Mesendoderm (in vitro differentiated cells): ENCODE measurements at regions not wholly inside any gene's neighbourhood (a gene's known extent, or its start where the extent isn't known, plus 50 kb on each side); places are given as distances from the start of the nearest gene placed in this dataset.

ENCODE experiments used
- DNase-seq: peaks from one replicate; pipeline ENCODE4 v3.0.0; 2013
- H2AK5ac ChIP-seq: 2 replicates; pipeline ENCODE4 v1.6.1; 2013; ENCODE audit warnings: low read length, inconsistent platforms
- H2BK120ac ChIP-seq: 2 replicates; pipeline ENCODE4 v1.6.1; 2013; ENCODE audit warnings: low read depth, mild to moderate bottlenecking, low read length, moderate library complexity, mixed read lengths
- H2BK15ac ChIP-seq: replicated peaks from 2 replicates; pipeline ENCODE4 v1.6.1; 2013; ENCODE audit warnings: low read depth, mild to moderate bottlenecking, moderate library complexity
- H2BK5ac ChIP-seq: 2 replicates; pipeline ENCODE4 v1.6.1; 2013; ENCODE audit warnings: low read length, inconsistent platforms
- H3K18ac ChIP-seq: 2 replicates; pipeline ENCODE4 v1.6.1; 2013; ENCODE audit warnings: mild to moderate bottlenecking, low read length, mixed read lengths
- H3K23ac ChIP-seq: one replicate; pipeline ENCODE4 v1.6.1; 2013; ENCODE audit warnings: low read length
- H3K27ac ChIP-seq: 2 replicates; pipeline ENCODE4 v1.5.1; 2013; ENCODE audit warnings: low read depth, mild to moderate bottlenecking, inconsistent platforms, low read length, moderate library complexity
- H3K27me3 ChIP-seq: 2 replicates; pipeline ENCODE4 v1.6.1; 2013; ENCODE audit warnings: low read length, control low read depth, mild to moderate bottlenecking, inconsistent platforms; ENCODE audit not compliant: insufficient read depth, poor library complexity
- H3K36me3 ChIP-seq: 2 replicates; pipeline ENCODE4 v1.6.1; 2013; ENCODE audit warnings: low read length, inconsistent platforms; ENCODE audit not compliant: control insufficient read depth, insufficient read depth
- H3K4ac ChIP-seq: one replicate; pipeline ENCODE4 v1.6.1; 2013; ENCODE audit warnings: low read depth, mild to moderate bottlenecking, low read length, moderate library complexity
- H3K4me1 ChIP-seq: 2 replicates; pipeline ENCODE4 v1.6.1; 2013; ENCODE audit warnings: low read depth, low read length, inconsistent platforms; ENCODE audit not compliant: control insufficient read depth
- H3K4me2 ChIP-seq: 2 replicates; pipeline ENCODE4 v1.6.1; 2013; ENCODE audit warnings: low read length
- H3K4me3 ChIP-seq: 2 replicates; pipeline ENCODE4 v1.5.1; 2013; ENCODE audit warnings: mild to moderate bottlenecking, low read length
- H3K56ac ChIP-seq: one replicate; pipeline ENCODE4 v1.6.1; 2013; ENCODE audit warnings: low read length
- H3K79me1 ChIP-seq: 2 replicates; pipeline ENCODE4 v1.6.1; 2013; ENCODE audit warnings: low read length, inconsistent platforms
- H3K79me2 ChIP-seq: 2 replicates; pipeline ENCODE4 v1.6.1; 2013; ENCODE audit warnings: mild to moderate bottlenecking, low read length; ENCODE audit not compliant: control insufficient read depth, insufficient read depth
- H3K9ac ChIP-seq: 2 replicates; pipeline ENCODE4 v1.6.1; 2013; ENCODE audit warnings: low read length, inconsistent platforms
- H4K5ac ChIP-seq: one replicate; pipeline ENCODE4 v1.6.1; 2013; ENCODE audit warnings: low read length
- H4K8ac ChIP-seq: one replicate; pipeline ENCODE4 v1.6.1; 2013; ENCODE audit warnings: low read depth, mild to moderate bottlenecking, control low read depth, low read length, moderate library complexity
- WGBS: extraction: QIAGEN DNeasy Blood & Tissue Kit; methylation state at CpG from one replicate; pipeline ENCODE4 v1.1.7; 2013; ENCODE audit warnings: low lambda C conversion rate, missing lambda C conversion rate; ENCODE audit not compliant: insufficient coverage; ENCODE audit errors: extremely low coverage; 5-methylcytosine and 5-hydroxymethylcytosine counted together

DNA sequence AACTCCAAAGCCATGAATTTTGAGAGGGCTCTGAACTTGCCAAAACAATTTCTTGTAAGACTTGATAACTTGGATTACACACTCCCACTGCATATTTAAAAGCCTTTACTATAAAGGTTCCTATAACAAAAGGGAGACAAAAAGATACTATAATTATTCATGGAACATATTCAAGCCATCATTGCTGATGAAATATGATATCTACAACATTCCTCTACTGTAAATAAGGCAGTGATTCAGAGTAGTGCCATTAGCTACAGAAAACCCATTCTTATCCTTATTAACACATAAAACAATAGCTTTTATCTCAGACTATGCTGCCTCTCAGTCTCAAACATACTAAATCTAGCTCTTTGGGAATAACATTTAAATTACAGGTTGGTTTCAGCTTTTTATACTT is 675.5 kb upstream of the CXADR start:
- Histone ChIP-seq H3K27me3 (no peaks in the 10 kb centered on the region), H3K4me1 (no peaks in the 10 kb centered on the region), H3K4me2 (no peak overlapping the region), H3K56ac (no peak overlapping the region), H3K23ac (no peak overlapping the region), H3K79me1 (no peaks in the 10 kb centered on the region), H2BK15ac (no peak overlapping the region), H4K8ac (no peak overlapping the region), H2BK5ac (no peak overlapping the region), H2AK5ac (no peak overlapping the region), H3K79me2 (no peaks in the 10 kb centered on the region), H2BK120ac (no peak overlapping the region), H3K9ac (no peak overlapping the region), H3K4me3 (no peak overlapping the region), H4K5ac (no peak overlapping the region), H3K27ac (no peak overlapping the region), H3K4ac (no peak overlapping the region), H3K36me3 (no peaks in the 10 kb centered on the region), H3K18ac (no peak overlapping the region)
- DNase-seq: no peak

DNA sequence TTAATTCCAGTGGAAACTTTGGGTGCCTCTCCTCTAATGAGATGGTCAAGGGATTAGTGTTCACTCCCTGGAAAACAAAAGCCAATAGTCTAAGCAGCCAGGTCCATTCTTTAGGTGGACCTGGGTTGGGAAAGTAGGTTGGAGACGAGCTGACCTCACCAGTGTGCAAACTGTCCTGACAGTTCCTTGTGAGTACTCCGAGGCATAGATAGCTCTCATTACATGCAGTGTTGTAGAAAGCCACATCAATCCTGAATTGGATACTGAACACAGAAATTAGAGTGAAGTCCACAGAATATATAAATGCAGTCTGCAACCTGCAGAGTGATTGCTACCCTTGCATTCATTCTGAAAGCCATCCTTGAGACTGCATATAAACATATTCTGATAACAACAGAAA is 675.1 kb upstream of the CXADR start:
- Histone ChIP-seq H3K56ac (no peak overlapping the region), H3K4me1 (no peaks in the 10 kb centered on the region), H3K27ac (no peak overlapping the region), H3K23ac (no peak overlapping the region), H2BK15ac (no peak overlapping the region), H4K8ac (no peak overlapping the region), H2AK5ac (no peak overlapping the region), H3K27me3 (no peaks in the 10 kb centered on the region), H3K4me3 (no peak overlapping the region), H3K36me3 (no peaks in the 10 kb centered on the region), H3K18ac (no peak overlapping the region), H4K5ac (no peak overlapping the region), H3K79me2 (no peaks in the 10 kb centered on the region), H3K4ac (no peak overlapping the region), H3K79me1 (no peaks in the 10 kb centered on the region), H2BK120ac (no peak overlapping the region), H2BK5ac (no peak overlapping the region), H3K9ac (no peak overlapping the region), H3K4me2 (no peak overlapping the region)
- no CpG with 5 or more reads among the region's 2 CpGs for WGBS
- no peak for DNase-seq

- no peak overlapping the region for H3K18ac ChIP-seq
These were observed 674.5 kb upstream of the CXADR start for GRCh38 chr21:16838331-16838730.

DNA sequence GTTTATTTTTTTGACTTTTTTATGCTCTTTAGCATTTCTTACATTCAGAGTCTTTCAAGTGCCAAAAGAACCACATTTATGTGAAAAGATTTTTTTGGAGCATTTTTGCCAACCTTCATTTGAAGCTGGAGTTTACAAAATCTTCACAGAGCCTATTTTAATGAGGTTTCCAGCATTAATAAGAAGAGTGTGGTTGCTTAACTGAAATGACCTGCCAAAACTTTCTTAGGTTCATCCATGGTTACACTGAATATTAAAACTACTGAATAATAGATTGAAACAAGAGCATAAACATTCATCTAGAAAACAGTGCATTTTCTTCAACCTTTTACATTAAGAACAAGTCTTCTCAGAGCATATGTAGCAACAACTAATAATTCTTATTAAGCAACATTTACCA is 672.3 kb upstream of the CXADR start:
- H2BK120ac ChIP-seq: no peak overlapping the region
- no peak overlapping the region for H3K4ac ChIP-seq
- H4K8ac ChIP-seq: no peak overlapping the region
- H3K4me2 ChIP-seq: no peak overlapping the region
- H3K9ac ChIP-seq: no peak overlapping the region
- H4K5ac ChIP-seq: no peak overlapping the region
- H3K18ac ChIP-seq: no peak overlapping the region
- no peaks in the 10 kb centered on the region for H3K36me3 ChIP-seq
- H2BK15ac ChIP-seq: no peak overlapping the region
- no peaks in the 10 kb centered on the region for H3K27me3 ChIP-seq
- DNase-seq: no peak
- H3K27ac ChIP-seq: no peak overlapping the region
- H2AK5ac ChIP-seq: no peak overlapping the region
- H2BK5ac ChIP-seq: no peak overlapping the region
- H3K79me1 ChIP-seq: no peaks in the 10 kb centered on the region
- H3K4me3 ChIP-seq: no peak overlapping the region
- H3K56ac ChIP-seq: no peak overlapping the region
- H3K4me1 ChIP-seq: no peaks in the 10 kb centered on the region
- H3K23ac ChIP-seq: no peak overlapping the region
- H3K79me2 ChIP-seq: no peaks in the 10 kb centered on the region

More at GRCh38 chr21:16838331-16838730, 674.5 kb upstream of the CXADR start:
- Histone ChIP-seq H4K8ac (no peak overlapping the region), H3K27ac (no peak overlapping the region), H3K36me3 (no peaks in the 10 kb centered on the region), H3K23ac (no peak overlapping the region), H3K4me1 (no peaks in the 10 kb centered on the region), H3K79me2 (no peaks in the 10 kb centered on the region), H3K4ac (no peak overlapping the region), H3K79me1 (no peaks in the 10 kb centered on the region), H3K9ac (no peak overlapping the region), H2BK5ac (no peak overlapping the region), H2BK120ac (no peak overlapping the region), H4K5ac (no peak overlapping the region), H2AK5ac (no peak overlapping the region), H3K56ac (no peak overlapping the region), H3K4me3 (no peak overlapping the region), H2BK15ac (no peak overlapping the region), H3K4me2 (no peak overlapping the region), H3K27me3 (no peaks in the 10 kb centered on the region)
- WGBS: no CpG with 5 or more reads among the region's 3 CpGs
- peak; percentile 33 for DNase-seq

- no peak overlapping the region for H3K4me3 ChIP-seq
- no peak overlapping the region for H4K5ac ChIP-seq
- H2BK15ac ChIP-seq: no peak overlapping the region
- no peaks in the 10 kb centered on the region for H3K4me1 ChIP-seq
- H4K8ac ChIP-seq: no peak overlapping the region
- no peak overlapping the region for H2BK5ac ChIP-seq
- no CpG with 5 or more reads among the region's 4 CpGs for WGBS
- H3K4ac ChIP-seq: no peak overlapping the region
- no peak overlapping the region for H3K23ac ChIP-seq
- H3K27me3 ChIP-seq: no peaks in the 10 kb centered on the region
- H3K36me3 ChIP-seq: no peaks in the 10 kb centered on the region
- H3K9ac ChIP-seq: no peak overlapping the region
- DNase-seq: no peak
- no peak overlapping the region for H2AK5ac ChIP-seq
- no peaks in the 10 kb centered on the region for H3K79me1 ChIP-seq
- no peak overlapping the region for H3K4me2 ChIP-seq
- H3K79me2 ChIP-seq: no peaks in the 10 kb centered on the region
- H2BK120ac ChIP-seq: no peak overlapping the region
- no peak overlapping the region for H3K18ac ChIP-seq
- H3K56ac ChIP-seq: no peak overlapping the region
- H3K27ac ChIP-seq: no peak overlapping the region
These were observed 670.7 kb upstream of the CXADR start for GRCh38 chr21:16841975-16842695.

DNA sequence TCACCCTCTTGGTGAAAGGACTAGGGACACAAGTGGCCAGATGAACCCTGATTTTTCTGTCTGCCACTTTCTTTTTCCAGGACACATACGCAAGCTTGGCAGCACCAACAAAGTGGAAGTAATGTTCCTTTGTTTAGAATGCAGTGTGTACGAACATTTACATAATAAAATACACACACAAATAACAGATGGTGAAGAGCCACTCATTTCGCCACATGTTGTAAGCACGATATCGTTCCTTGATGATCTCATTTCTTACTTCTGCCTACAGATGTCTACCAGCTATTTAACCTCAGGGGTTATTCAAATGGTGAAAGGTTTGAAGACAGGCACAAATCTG is 670.2 kb upstream of the CXADR start:
- Histone ChIP-seq H3K4me2 (no peak overlapping the region), H2AK5ac (no peak overlapping the region), H3K56ac (no peak overlapping the region), H3K27me3 (no peaks in the 10 kb centered on the region), H2BK5ac (no peak overlapping the region), H3K9ac (no peak overlapping the region), H3K4ac (no peak overlapping the region), H4K8ac (no peak overlapping the region), H2BK15ac (no peak overlapping the region), H3K4me1 (no peaks in the 10 kb centered on the region), H3K79me2 (no peaks in the 10 kb centered on the region), H3K27ac (no peak overlapping the region), H3K36me3 (no peaks in the 10 kb centered on the region), H3K23ac (no peak overlapping the region), H3K4me3 (no peak overlapping the region), H3K18ac (no peak overlapping the region), H3K79me1 (no peaks in the 10 kb centered on the region), H4K5ac (no peak overlapping the region), H2BK120ac (no peak overlapping the region)
- no CpG with 5 or more reads among the region's 5 CpGs for WGBS
- DNase-seq: peak; percentile 8
